SU-DHL-6 (cell line): ENCODE measurements at regions not wholly inside any gene's neighbourhood (a gene's known extent, or its start where the extent isn't known, plus 50 kb on each side); places are given as distances from the start of the nearest gene placed in this dataset.

Experiments
- CTCF ChIP-seq: fragments of 200-600 bp; sonication (generic); IDR thresholded peaks from one replicate; pipeline ENCODE4 v1.5.1; 2017; ENCODE audit warnings: antibody characterized with exemption, mild to moderate bottlenecking, low read length, moderate library complexity; ENCODE audit not compliant: insufficient read depth, poor library complexity, severe bottlenecking
- EZH2phosphoT487 ChIP-seq: fragments of 200-600 bp; sonication (generic), shearing (Covaris generic); conservative IDR thresholded peaks from 2 replicates; pipeline ENCODE4 v1.6.1; 2018; ENCODE audit warnings: mild to moderate bottlenecking, antibody characterized with exemption, low read length, moderate library complexity, mixed read lengths

DNA sequence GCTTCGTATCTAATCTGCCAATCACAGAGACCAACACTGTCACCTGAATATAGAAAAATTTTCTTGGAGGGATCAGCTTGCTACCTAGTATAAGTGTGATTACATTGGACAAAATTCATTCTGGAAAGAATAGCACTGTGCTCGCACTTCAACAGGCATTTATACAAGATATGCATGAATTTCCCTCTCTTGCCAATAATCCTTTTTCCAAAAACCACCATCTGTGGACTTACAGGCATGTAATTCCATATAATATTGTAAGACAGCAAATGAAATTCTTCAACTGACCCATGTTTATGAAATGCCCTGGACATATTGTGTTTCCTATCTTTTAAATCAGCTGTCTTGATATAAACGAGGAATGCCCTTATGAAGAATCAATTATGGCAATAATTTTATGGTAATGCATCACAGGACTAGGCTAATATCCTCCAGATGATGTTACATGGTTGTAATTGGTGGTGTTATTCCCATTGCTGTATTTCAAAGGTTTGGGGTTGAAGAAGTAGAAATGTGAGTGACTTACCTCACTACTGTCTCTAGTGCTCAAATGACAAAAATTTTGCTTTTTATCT lies 861.4 kb upstream of the NECTIN3 start:
- TF ChIP-seq CTCF (no peak), EZH2phosphoT487 (no peak)
